ENCODE measurements at regions not wholly inside any gene's neighbourhood (a gene's known extent, or its start where the extent isn't known, plus 50 kb on each side); places are given as distances from the start of the nearest gene placed in this dataset.

DNA sequence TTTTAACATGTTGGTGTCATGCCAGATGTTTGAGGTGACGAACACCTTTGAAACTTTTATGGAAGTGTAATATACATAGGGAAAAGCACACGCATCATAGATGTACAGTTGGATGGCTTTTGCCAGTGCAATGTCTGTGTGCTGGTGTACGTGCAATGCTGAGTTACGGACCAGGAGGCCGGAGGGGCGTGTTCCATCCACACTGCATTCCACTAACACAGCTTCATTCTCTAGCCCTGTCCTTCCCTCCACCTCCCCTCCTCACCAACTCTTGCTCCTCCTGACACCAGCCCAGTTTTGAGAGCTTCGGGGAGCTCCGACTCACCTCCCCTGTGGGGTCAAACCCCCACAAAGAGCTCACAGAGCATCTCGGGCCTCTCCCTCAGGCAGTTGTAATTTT is 358.8 kb downstream of the C16orf95 start:
- no peak overlapping the region for H3K27ac ChIP-seq (ENCODE audit: low read depth, low read length)

DNA sequence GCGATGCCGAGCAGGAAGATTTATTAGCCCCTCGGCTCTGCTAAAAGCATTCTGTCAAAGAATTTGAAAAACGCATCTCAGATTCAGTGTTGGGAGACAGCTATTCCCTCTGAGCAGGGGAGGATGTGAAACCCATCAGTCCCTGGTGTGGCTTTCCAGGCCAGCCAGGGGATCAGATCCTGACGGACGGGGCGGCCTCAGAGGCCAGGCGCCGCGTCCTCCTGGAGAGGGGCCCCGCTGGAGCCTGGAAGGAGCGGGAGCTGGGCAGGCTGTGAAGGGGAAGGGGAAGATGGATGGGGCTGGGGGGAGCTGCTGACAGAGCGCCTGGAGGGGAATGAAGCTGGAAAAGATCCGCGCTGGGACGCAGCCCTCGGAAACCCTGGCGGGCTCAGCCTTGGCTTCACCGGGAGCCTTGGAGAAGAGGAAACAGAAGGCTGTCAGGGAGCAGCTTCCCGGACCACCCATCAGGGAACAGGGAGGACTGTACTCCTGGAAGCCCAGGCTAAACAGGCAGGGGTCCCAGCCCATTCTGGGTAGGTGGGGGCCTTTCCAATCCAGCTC is 358.0 kb downstream of the C16orf95 start:
- no peak for FAIRE-seq
- H3K9ac ChIP-seq (ENCODE audit: low read length) = no peak overlapping the region
- Mint-ChIP-seq H3K27ac (ENCODE audit: unreplicated experiment) (no peak overlapping the region), H3K27me3 (ENCODE audit: low read depth, unreplicated experiment) (peaks cover 50% of the 10 kb centered on the region), H3K4me1 (ENCODE audit: low read depth, unreplicated experiment) (peaks cover 6% of the 10 kb centered on the region), H3K9me3 (ENCODE audit: unreplicated experiment) (peaks cover 6% of the 10 kb centered on the region), H3K4me3 (ENCODE audit: unreplicated experiment) (no peak overlapping the region), H3K36me3 (ENCODE audit: low read depth, unreplicated experiment) (peaks cover 2% of the 10 kb centered on the region)
- no peak overlapping the region for H2AFZ ChIP-seq (ENCODE audit: low read depth, low read length)
- no peaks in the 10 kb centered on the region for H4K20me1 ChIP-seq (ENCODE audit: insufficient read depth, low read length)
- H3K27me3 ChIP-seq (ENCODE audit: insufficient read depth, low read length) = peaks cover 7% of the 10 kb centered on the region
- H3K4me1 ChIP-seq (ENCODE audit: insufficient read depth, low read length) = peaks cover 5% of the 10 kb centered on the region
- H3K79me2 ChIP-seq (ENCODE audit: insufficient read depth, low read length) = no peaks in the 10 kb centered on the region
- no peak for DNase-seq (ENCODE audit: low read depth)
- H3K4me3 ChIP-seq (ENCODE audit: insufficient read depth, low read depth, low read length) = no peak overlapping the region
- no peak overlapping the region for H3K4me2 ChIP-seq (ENCODE audit: low read length)
- no peak overlapping the region for H3K27ac ChIP-seq (ENCODE audit: low read depth, low read length)
- no peaks in the 10 kb centered on the region for H3K9me3 ChIP-seq (ENCODE audit: insufficient read depth, low read depth, low read length)
- H3K36me3 ChIP-seq (ENCODE audit: insufficient read depth, low read length) = no peaks in the 10 kb centered on the region
- TF ChIP-seq, protein P1, sequence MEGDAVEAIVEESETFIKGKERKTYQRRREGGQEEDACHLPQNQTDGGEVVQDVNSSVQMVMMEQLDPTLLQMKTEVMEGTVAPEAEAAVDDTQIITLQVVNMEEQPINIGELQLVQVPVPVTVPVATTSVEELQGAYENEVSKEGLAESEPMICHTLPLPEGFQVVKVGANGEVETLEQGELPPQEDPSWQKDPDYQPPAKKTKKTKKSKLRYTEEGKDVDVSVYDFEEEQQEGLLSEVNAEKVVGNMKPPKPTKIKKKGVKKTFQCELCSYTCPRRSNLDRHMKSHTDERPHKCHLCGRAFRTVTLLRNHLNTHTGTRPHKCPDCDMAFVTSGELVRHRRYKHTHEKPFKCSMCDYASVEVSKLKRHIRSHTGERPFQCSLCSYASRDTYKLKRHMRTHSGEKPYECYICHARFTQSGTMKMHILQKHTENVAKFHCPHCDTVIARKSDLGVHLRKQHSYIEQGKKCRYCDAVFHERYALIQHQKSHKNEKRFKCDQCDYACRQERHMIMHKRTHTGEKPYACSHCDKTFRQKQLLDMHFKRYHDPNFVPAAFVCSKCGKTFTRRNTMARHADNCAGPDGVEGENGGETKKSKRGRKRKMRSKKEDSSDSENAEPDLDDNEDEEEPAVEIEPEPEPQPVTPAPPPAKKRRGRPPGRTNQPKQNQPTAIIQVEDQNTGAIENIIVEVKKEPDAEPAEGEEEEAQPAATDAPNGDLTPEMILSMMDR (IDR thresholded peaks at IDR 0.05; ENCODE audit: insufficient read depth, low read depth, low read length) = no peak
- TF ChIP-seq EZH2 (IDR thresholded peaks at IDR 0.05; ENCODE audit: insufficient read depth, low read length) = no peak

More for the DNA sequence above, 358.8 kb downstream of the C16orf95 start:
- Mint-ChIP-seq H3K4me1 (ENCODE audit: low read depth, unreplicated experiment) (peaks cover 6% of the 10 kb centered on the region), H3K36me3 (ENCODE audit: low read depth, unreplicated experiment) (peaks cover 2% of the 10 kb centered on the region), H3K9me3 (ENCODE audit: unreplicated experiment) (peaks cover 6% of the 10 kb centered on the region), H3K27ac (ENCODE audit: unreplicated experiment) (no peak overlapping the region), H3K4me3 (ENCODE audit: unreplicated experiment) (no peak overlapping the region), H3K27me3 (ENCODE audit: low read depth, unreplicated experiment) (peaks cover 43% of the 10 kb centered on the region)
- Histone ChIP-seq H3K9ac (ENCODE audit: low read length) (no peak overlapping the region), H3K27me3 (ENCODE audit: insufficient read depth, low read length) (peaks cover 7% of the 10 kb centered on the region), H3K4me1 (ENCODE audit: insufficient read depth, low read length) (peaks cover 5% of the 10 kb centered on the region), H4K20me1 (ENCODE audit: insufficient read depth, low read length) (no peaks in the 10 kb centered on the region), H3K4me3 (ENCODE audit: insufficient read depth, low read depth, low read length) (no peak overlapping the region), H3K36me3 (ENCODE audit: insufficient read depth, low read length) (no peaks in the 10 kb centered on the region), H3K9me3 (ENCODE audit: insufficient read depth, low read depth, low read length) (no peaks in the 10 kb centered on the region), H3K79me2 (ENCODE audit: insufficient read depth, low read length) (no peaks in the 10 kb centered on the region), H3K4me2 (ENCODE audit: low read length) (no peak overlapping the region), H2AFZ (ENCODE audit: low read depth, low read length) (no peak overlapping the region)
- FAIRE-seq = no peak
- TF ChIP-seq, protein P1 (IDR thresholded peaks at IDR 0.05; ENCODE audit: insufficient read depth, low read depth, low read length) = no peak
- TF ChIP-seq EZH2 (IDR thresholded peaks at IDR 0.05; ENCODE audit: insufficient read depth, low read length) = no peak
- no peak for DNase-seq (ENCODE audit: low read depth)

DNA sequence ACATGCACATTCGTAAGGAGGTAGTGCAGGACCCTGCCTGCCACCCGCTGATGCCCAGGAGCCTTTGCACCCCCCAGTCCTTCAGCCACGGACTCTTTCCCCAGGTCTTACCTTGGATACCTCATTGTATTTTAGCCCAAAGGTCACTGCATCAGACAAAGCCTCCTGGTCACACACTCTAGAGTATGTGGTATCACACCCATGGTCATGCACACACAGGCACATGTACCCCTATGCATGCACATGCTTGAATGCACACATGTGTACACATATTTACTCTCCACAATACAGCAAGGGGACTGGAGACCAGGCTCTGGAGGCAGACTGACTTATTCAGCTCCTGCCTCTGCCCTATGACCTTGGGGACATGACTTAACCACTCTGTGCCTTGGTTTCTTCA is 357.5 kb downstream of the C16orf95 start:
- Histone ChIP-seq H3K36me3 (ENCODE audit: insufficient read depth, low read length) (no peaks in the 10 kb centered on the region), H3K27ac (ENCODE audit: low read depth, low read length) (no peak overlapping the region), H3K9ac (ENCODE audit: low read length) (no peak overlapping the region), H3K4me3 (ENCODE audit: insufficient read depth, low read depth, low read length) (no peak overlapping the region), H2AFZ (ENCODE audit: low read depth, low read length) (no peak overlapping the region), H3K79me2 (ENCODE audit: insufficient read depth, low read length) (no peaks in the 10 kb centered on the region), H4K20me1 (ENCODE audit: insufficient read depth, low read length) (no peaks in the 10 kb centered on the region), H3K27me3 (ENCODE audit: insufficient read depth, low read length) (peaks cover 7% of the 10 kb centered on the region), H3K9me3 (ENCODE audit: insufficient read depth, low read depth, low read length) (no peaks in the 10 kb centered on the region), H3K4me2 (ENCODE audit: low read length) (no peak overlapping the region), H3K4me1 (ENCODE audit: insufficient read depth, low read length) (peaks cover 5% of the 10 kb centered on the region)
- DNase-seq (ENCODE audit: low read depth) = no peak
- peaks cover 6% of the 10 kb centered on the region for H3K4me1 Mint-ChIP-seq (ENCODE audit: low read depth, unreplicated experiment)
- FAIRE-seq = no peak
- H3K27me3 Mint-ChIP-seq (ENCODE audit: low read depth, unreplicated experiment) = peaks cover 50% of the 10 kb centered on the region
- H3K27ac Mint-ChIP-seq (ENCODE audit: unreplicated experiment) = no peak overlapping the region
- H3K36me3 Mint-ChIP-seq (ENCODE audit: low read depth, unreplicated experiment) = peaks cover 2% of the 10 kb centered on the region
- peaks cover 6% of the 10 kb centered on the region for H3K9me3 Mint-ChIP-seq (ENCODE audit: unreplicated experiment)
- TF ChIP-seq, protein P1 (IDR thresholded peaks at IDR 0.05; ENCODE audit: insufficient read depth, low read depth, low read length) = no peak
- no peak for TF ChIP-seq EZH2 (IDR thresholded peaks at IDR 0.05; ENCODE audit: insufficient read depth, low read length)
- H3K4me3 Mint-ChIP-seq (ENCODE audit: unreplicated experiment) = no peak overlapping the region

Measured in astrocyte (in vitro differentiated cells and primary cell).